Bronchial epithelial cell (primary cell): ENCODE measurements at regions not wholly inside any gene's neighbourhood (a gene's known extent, or its start where the extent isn't known, plus 50 kb on each side); places are given as distances from the start of the nearest gene placed in this dataset.
"Not testable (repeated sequence)": the region's sequence is repeated elsewhere in the genome, so short reads cannot be mapped to it uniquely, and the experiment has no call there.

Source experiments
- DNase-seq: peaks from one replicate; pipeline ENCODE4 v3.0.0-alpha.2; 2010; ENCODE audit warnings: low read depth
- FAIRE-seq: peaks from 2 replicates; lab custom pipeline; 2011; peaks lifted over from hg19 to GRCh38; lab: Jason Lieb, UNC
- H3K27me3 ChIP-seq: 2 replicates; pipeline ENCODE4 v1.5.1; 2011; ENCODE audit warnings: low read length; ENCODE audit not compliant: control insufficient read depth, insufficient read depth
- H3K36me3 ChIP-seq: 2 replicates; pipeline ENCODE4 v1.5.1; 2011; ENCODE audit warnings: low read length; ENCODE audit not compliant: control insufficient read depth, insufficient read depth
- H3K4me3 ChIP-seq: 2 replicates; pipeline ENCODE4 v1.5.1; 2011; ENCODE audit warnings: mild to moderate bottlenecking, low read depth, low read length, control low read depth
- CTCF ChIP-seq: IDR thresholded peaks from 2 replicates; pipeline ENCODE4 v1.5.1; 2011; ENCODE audit warnings: mild to moderate bottlenecking, moderate library complexity, low read length, control low read depth, inconsistent platforms; ENCODE audit not compliant: insufficient read depth, severe bottlenecking

GRCh38 chrY:20891440-20892160 lies 135.7 kb downstream of the RPS4Y2 start:
- H3K27me3 ChIP-seq = no peaks in the 10 kb centered on the region
- DNase-seq (no peak), FAIRE-seq (no peak)
- no peaks in the 10 kb centered on the region for H3K36me3 ChIP-seq
- TF ChIP-seq CTCF = no peak
- H3K4me3 ChIP-seq = no peak overlapping the region

- DNase-seq, H3K36me3 ChIP-seq, H3K27me3 ChIP-seq, H3K4me3 ChIP-seq, FAIRE-seq: not testable (repeated sequence)
Measured at GRCh38 chrY:20925350-20926091, 169.6 kb downstream of the RPS4Y2 start.

- H3K27me3 ChIP-seq = no peaks in the 10 kb centered on the region
- no peak for TF ChIP-seq CTCF
- DNase-seq = no peak
- no peak for FAIRE-seq
- H3K36me3 ChIP-seq = no peaks in the 10 kb centered on the region
- no peak overlapping the region for H3K4me3 ChIP-seq
Measured at GRCh38 chrY:20929691-20930342, 173.9 kb downstream of the RPS4Y2 start.

- FAIRE-seq, H3K27me3 ChIP-seq, H3K36me3 ChIP-seq, H3K4me3 ChIP-seq: not testable (repeated sequence)
- peak; percentile 8 for DNase-seq
Measured at GRCh38 chrY:20936709-20937251, 180.9 kb downstream of the RPS4Y2 start.

- DNase-seq (no peak), FAIRE-seq (no peak)
- no peak for TF ChIP-seq CTCF
- no peaks in the 10 kb centered on the region for H3K36me3 ChIP-seq
- H3K27me3 ChIP-seq = no peaks in the 10 kb centered on the region
- H3K4me3 ChIP-seq = no peak overlapping the region
Measured at GRCh38 chrY:20961512-20961911, 205.6 kb downstream of the RPS4Y2 start.

GRCh38 chrY:20967828-20968227 lies 211.9 kb downstream of the RPS4Y2 start:
- H3K27me3 ChIP-seq = no peaks in the 10 kb centered on the region
- H3K36me3 ChIP-seq = no peaks in the 10 kb centered on the region
- DNase-seq = no peak
- no peak for TF ChIP-seq CTCF
- no peak overlapping the region for H3K4me3 ChIP-seq
- no peak for FAIRE-seq
